ENCODE measurements at regions not wholly inside any gene's neighbourhood (a gene's known extent, or its start where the extent isn't known, plus 50 kb on each side); places are given as distances from the start of the nearest gene placed in this dataset.

- H3K36me3 ChIP-seq: no peaks in the 10 kb centered on the region
- intact Hi-C loops (cut with DNase I; ENCODE audit: low total_unique reads): no loop called here
- no peak overlapping the region for H3K27ac ChIP-seq
- H3K9me3 ChIP-seq: peaks cover 0 to 17% (median 13%) of the 10 kb centered on the region in 8 donors
- H3K27me3 ChIP-seq (replicated peaks in 1 of 7): peaks cover 0 to 3% (median 0%) of the 10 kb centered on the region in 7 donors
- H3K4me3 ChIP-seq: no peak overlapping the region
- 92 to 93% (median 93%) methylated on average over 8 of the region's 8 CpGs for WGBS, 5 donors
- no peak for TF ChIP-seq POLR2AphosphoS5 (IDR thresholded peaks at IDR 0.05)
- TF ChIP-seq, protein P1, sequence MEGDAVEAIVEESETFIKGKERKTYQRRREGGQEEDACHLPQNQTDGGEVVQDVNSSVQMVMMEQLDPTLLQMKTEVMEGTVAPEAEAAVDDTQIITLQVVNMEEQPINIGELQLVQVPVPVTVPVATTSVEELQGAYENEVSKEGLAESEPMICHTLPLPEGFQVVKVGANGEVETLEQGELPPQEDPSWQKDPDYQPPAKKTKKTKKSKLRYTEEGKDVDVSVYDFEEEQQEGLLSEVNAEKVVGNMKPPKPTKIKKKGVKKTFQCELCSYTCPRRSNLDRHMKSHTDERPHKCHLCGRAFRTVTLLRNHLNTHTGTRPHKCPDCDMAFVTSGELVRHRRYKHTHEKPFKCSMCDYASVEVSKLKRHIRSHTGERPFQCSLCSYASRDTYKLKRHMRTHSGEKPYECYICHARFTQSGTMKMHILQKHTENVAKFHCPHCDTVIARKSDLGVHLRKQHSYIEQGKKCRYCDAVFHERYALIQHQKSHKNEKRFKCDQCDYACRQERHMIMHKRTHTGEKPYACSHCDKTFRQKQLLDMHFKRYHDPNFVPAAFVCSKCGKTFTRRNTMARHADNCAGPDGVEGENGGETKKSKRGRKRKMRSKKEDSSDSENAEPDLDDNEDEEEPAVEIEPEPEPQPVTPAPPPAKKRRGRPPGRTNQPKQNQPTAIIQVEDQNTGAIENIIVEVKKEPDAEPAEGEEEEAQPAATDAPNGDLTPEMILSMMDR (IDR thresholded peaks at IDR 0.05 in 8 of 11, conservative IDR thresholded peaks at IDR 0.05 in 3 of 11): no peak
- TF ChIP-seq POLR2A (IDR thresholded peaks at IDR 0.05): no peak
- DNase-seq: no peak
- no peaks in the 10 kb centered on the region for H3K4me1 ChIP-seq
Observed at GRCh38 chr18:78549971-78550370, 429.6 kb upstream of the SALL3 start.

DNA sequence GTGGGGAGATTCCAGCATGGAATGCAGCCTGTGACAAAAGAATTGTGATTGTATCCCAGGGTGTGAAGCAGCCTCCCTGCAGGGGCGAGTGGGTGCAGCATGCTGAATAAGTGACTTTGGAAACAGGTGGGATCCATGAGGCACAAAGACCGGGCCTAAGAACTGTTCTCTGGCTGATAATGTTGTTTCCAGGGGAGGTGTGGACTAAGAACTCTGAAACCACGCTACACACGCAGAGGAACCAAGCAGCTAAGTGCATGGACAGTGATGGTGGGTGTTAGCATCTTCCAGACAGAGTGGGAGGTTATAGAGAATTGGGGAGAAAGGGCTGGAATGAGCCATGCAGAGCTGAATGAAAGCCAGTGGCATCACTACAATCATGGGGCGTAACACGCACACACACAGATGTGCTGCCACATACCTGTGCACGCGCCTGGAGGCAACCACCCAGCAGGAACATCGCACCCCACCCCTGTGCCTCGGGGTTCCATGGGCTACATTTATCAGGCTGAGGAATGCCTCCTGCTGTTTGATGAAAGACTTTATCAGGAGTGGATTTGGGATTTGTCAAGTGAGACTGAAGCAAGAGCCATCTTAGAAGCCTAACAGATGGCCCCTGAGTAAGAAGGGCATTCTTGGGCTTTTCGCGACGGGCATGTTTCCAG lies 424.5 kb upstream of the SALL3 start:
- 77 to 92% (median 83%) methylated on average over 13 of the region's 13 CpGs for WGBS, 5 donors
- intact Hi-C loops (cut with DNase I; ENCODE audit: low total_unique reads): no loop called here
- no peaks in the 10 kb centered on the region for H3K4me1 ChIP-seq
- peaks cover 0 to 62% (median 25%) of the 10 kb centered on the region in 8 donors for H3K9me3 ChIP-seq
- no peaks in the 10 kb centered on the region for H3K36me3 ChIP-seq
- no peak for DNase-seq
- no peaks in the 10 kb centered on the region for H3K27me3 ChIP-seq (replicated peaks in 1 of 7)
- no peak overlapping the region for H3K27ac ChIP-seq
- H3K4me3 ChIP-seq: no peak overlapping the region
- TF ChIP-seq POLR2AphosphoS5 (IDR thresholded peaks at IDR 0.05) (no peak), POLR2A (IDR thresholded peaks at IDR 0.05) (no peak)
- TF ChIP-seq, protein P1 (IDR thresholded peaks at IDR 0.05 in 8 of 11, conservative IDR thresholded peaks at IDR 0.05 in 3 of 11): no peak

- H3K27ac ChIP-seq: no peak overlapping the region
- H3K9me3 ChIP-seq: peaks cover 0 to 62% (median 25%) of the 10 kb centered on the region in 8 donors
- no peak for TF ChIP-seq POLR2A (IDR thresholded peaks at IDR 0.05)
- TF ChIP-seq POLR2AphosphoS5 (IDR thresholded peaks at IDR 0.05): no peak
- TF ChIP-seq, protein P1 (IDR thresholded peaks at IDR 0.05 in 8 of 11, conservative IDR thresholded peaks at IDR 0.05 in 3 of 11): no peak
- no peak for DNase-seq
- H3K36me3 ChIP-seq: no peaks in the 10 kb centered on the region
- H3K4me3 ChIP-seq: no peak overlapping the region
- intact Hi-C loops (cut with DNase I; ENCODE audit: low total_unique reads): no loop called here
- H3K4me1 ChIP-seq: no peaks in the 10 kb centered on the region
- peaks cover 0 to 5% (median 0%) of the 10 kb centered on the region in 7 donors for H3K27me3 ChIP-seq (replicated peaks in 1 of 7)
- 87 to 96% (median 94%) methylated on average over 8 of the region's 8 CpGs for WGBS, 5 donors
Observed at GRCh38 chr18:78557371-78557770, 422.2 kb upstream of the SALL3 start.

DNA sequence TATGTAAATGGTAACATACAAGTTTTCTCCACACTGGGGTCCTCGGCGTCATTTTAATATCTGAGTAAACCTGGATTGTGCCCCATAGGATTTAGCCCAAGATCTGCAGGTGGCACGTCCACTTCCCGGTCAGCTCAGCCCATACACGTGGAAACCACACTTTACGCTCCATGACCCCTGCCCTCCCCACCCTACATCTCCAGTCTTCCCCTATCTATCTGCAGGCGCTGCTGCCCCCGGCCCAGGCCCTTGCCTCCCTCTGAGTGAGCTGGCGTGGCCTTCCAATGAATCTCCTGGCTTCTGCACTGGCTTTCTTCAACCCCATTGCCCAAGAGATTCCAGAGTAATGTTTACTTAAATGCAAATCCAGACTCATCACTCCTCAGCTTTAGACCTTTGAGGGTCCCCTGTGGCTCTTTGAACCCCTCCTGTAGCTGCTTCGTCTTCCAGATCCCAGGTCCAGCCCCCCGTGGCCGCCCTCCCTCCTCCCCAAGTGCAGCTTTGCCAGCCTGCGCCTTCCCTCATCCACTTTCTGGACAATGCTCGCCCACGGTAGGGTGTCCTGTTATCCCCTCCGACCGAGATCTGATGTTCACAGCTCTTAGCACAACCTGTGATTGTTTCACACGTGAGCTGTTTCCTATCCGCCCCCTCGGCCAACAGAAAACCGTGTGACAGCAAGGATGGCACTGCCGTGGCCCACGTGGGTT lies 421.4 kb upstream of the SALL3 start:
- no peak for DNase-seq

More for the DNA sequence above, 421.4 kb upstream of the SALL3 start:
- peaks cover 0 to 10% (median 0%) of the 10 kb centered on the region in 7 donors for H3K27me3 ChIP-seq (replicated peaks in 1 of 7)
- no peak overlapping the region for H3K27ac ChIP-seq
- no peaks in the 10 kb centered on the region for H3K36me3 ChIP-seq
- intact Hi-C loops (cut with DNase I; ENCODE audit: low total_unique reads): no loop called here
- H3K4me1 ChIP-seq: no peaks in the 10 kb centered on the region
- 86 to 93% (median 87%) methylated on average over 23 of the region's 23 CpGs for WGBS, 5 donors
- H3K9me3 ChIP-seq: peaks cover 0 to 62% (median 25%) of the 10 kb centered on the region in 8 donors
- no peak overlapping the region for H3K4me3 ChIP-seq
- TF ChIP-seq POLR2AphosphoS5 (IDR thresholded peaks at IDR 0.05) (no peak), POLR2A (IDR thresholded peaks at IDR 0.05) (no peak)
- TF ChIP-seq, protein P1 (IDR thresholded peaks at IDR 0.05 in 8 of 11, conservative IDR thresholded peaks at IDR 0.05 in 3 of 11): no peak

Data from spleen (tissue), 11 donors.